ENCODE measurements at regions not wholly inside any gene's neighbourhood (a gene's known extent, or its start where the extent isn't known, plus 50 kb on each side); places are given as distances from the start of the nearest gene placed in this dataset.
A peak's percentile ranks its signal among the peaks of the same experiment; 100 is the strongest.
"Not testable (repeated sequence)": the region's sequence is repeated elsewhere in the genome, so short reads cannot be mapped to it uniquely, and the experiment has no call there.

DNA sequence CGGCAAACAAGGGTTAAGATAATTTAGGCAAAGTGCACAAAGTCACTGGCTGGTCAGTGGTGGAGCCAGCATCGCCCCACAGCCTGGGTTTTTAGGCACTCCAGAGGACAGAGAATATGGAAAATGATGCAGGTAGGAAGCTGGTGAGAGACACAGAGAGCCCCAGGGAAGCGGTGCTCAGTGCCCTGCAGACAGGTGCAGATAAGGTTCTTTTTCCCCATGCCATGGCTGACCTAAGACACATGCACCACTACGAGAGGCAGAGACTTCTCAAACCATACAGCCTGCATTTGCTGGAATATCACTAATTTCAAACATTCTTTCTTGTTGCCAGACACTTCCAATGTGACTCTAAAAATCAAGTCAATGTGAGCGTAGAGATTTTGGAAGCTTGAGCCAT lies 205.7 kb upstream of the APCDD1 start:
- H3K9me3 Mint-ChIP-seq = no peaks in the 10 kb centered on the region
- H3K27me3 Mint-ChIP-seq (ENCODE audit: low read depth) = peaks cover 11% of the 10 kb centered on the region
- TF ChIP-seq, protein P1, sequence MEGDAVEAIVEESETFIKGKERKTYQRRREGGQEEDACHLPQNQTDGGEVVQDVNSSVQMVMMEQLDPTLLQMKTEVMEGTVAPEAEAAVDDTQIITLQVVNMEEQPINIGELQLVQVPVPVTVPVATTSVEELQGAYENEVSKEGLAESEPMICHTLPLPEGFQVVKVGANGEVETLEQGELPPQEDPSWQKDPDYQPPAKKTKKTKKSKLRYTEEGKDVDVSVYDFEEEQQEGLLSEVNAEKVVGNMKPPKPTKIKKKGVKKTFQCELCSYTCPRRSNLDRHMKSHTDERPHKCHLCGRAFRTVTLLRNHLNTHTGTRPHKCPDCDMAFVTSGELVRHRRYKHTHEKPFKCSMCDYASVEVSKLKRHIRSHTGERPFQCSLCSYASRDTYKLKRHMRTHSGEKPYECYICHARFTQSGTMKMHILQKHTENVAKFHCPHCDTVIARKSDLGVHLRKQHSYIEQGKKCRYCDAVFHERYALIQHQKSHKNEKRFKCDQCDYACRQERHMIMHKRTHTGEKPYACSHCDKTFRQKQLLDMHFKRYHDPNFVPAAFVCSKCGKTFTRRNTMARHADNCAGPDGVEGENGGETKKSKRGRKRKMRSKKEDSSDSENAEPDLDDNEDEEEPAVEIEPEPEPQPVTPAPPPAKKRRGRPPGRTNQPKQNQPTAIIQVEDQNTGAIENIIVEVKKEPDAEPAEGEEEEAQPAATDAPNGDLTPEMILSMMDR (IDR thresholded peaks at IDR 0.05; ENCODE audit: unreplicated experiment in 3 of 3) = no peak
- no peaks in the 10 kb centered on the region for H3K36me3 Mint-ChIP-seq (ENCODE audit: low read depth)
- no peak overlapping the region for H3K27ac Mint-ChIP-seq
- H3K4me1 Mint-ChIP-seq = peaks cover 36% of the 10 kb centered on the region
- no peak overlapping the region for H3K4me3 Mint-ChIP-seq

DNA sequence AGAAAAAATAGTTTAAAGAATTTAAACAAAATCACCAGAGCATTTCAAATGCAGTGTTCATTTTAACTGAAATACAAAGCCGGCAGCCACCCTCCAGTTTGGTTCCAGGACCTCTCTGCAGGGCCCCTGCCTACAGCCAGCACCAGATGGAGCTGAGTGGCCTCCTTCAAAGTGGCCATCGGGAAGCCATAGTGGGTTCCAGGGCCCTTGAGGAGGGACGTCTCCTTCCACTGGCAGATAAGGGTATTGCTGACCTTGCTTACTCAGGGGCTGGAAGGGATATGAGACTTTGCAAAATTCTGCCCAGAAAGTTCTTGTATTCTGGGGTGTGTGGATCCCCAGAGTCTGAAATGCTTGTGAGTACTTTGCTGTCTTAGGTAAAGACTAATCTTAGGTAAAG lies 205.2 kb upstream of the APCDD1 start:
- Mint-ChIP-seq H3K27me3 (ENCODE audit: low read depth) (peaks cover 12% of the 10 kb centered on the region), H3K27ac (no peak overlapping the region), H3K4me1 (peaks cover 32% of the 10 kb centered on the region), H3K4me3 (no peak overlapping the region), H3K36me3 (ENCODE audit: low read depth) (no peaks in the 10 kb centered on the region), H3K9me3 (no peaks in the 10 kb centered on the region)
- TF ChIP-seq, protein P1 (IDR thresholded peaks at IDR 0.05; ENCODE audit: unreplicated experiment in 3 of 3) = peak in 1 of 3 experiments; percentile 11

DNA sequence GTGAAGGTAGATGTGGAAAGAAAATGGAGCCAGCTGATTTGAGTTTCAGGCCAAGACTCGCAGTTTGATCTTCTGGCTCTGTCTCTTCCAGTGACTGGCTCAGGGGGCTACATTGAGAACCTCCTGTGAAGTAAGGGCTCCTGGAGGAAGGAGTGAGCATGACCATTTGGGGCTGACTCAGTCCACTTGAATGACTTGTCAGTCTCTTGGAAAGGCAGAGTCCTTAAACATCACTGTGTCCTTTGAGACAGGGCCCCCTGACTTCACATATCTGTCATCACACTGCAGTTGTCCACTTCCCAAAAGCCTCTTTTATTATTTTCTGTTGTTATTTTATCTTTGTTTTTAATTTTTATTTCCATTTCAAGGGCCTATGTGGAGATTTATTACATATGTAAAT lies 204.6 kb upstream of the APCDD1 start:
- Mint-ChIP-seq H3K9me3 (no peaks in the 10 kb centered on the region), H3K27ac (no peak overlapping the region), H3K36me3 (ENCODE audit: low read depth) (no peaks in the 10 kb centered on the region), H3K4me3 (no peak overlapping the region), H3K4me1 (peaks cover 30% of the 10 kb centered on the region), H3K27me3 (ENCODE audit: low read depth) (peaks cover 12% of the 10 kb centered on the region)
- TF ChIP-seq, protein P1 (IDR thresholded peaks at IDR 0.05; ENCODE audit: unreplicated experiment in 3 of 3) = no peak

DNA sequence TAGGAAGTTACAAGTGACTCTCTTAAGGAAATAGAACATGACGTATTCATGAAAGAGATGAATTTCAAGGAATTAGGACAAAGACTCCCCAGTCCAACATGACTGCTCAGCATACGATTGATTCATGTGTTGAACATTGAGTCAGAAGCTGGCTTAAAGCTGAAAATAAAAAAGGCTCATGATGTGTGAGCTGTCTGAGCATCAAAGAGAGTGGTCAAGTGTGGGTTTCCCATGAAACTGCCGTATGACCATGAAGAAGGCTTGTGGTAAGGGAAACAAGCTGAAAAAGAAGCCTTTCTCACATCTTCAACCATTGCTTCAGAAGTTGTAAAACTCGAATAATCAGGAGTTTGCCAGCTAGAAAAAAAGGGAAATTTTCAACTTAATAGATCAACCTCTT lies 201.9 kb upstream of the APCDD1 start:
- H3K4me3 Mint-ChIP-seq = no peak overlapping the region
- H3K36me3 Mint-ChIP-seq (ENCODE audit: low read depth) = peaks cover 5% of the 10 kb centered on the region
- TF ChIP-seq, protein P1 (IDR thresholded peaks at IDR 0.05; ENCODE audit: unreplicated experiment in 3 of 3) = no peak
- peaks cover 16% of the 10 kb centered on the region for H3K27me3 Mint-ChIP-seq (ENCODE audit: low read depth)
- peaks cover 10% of the 10 kb centered on the region for H3K9me3 Mint-ChIP-seq
- no peak overlapping the region for H3K27ac Mint-ChIP-seq
- H3K4me1 Mint-ChIP-seq = peaks cover 12% of the 10 kb centered on the region

DNA sequence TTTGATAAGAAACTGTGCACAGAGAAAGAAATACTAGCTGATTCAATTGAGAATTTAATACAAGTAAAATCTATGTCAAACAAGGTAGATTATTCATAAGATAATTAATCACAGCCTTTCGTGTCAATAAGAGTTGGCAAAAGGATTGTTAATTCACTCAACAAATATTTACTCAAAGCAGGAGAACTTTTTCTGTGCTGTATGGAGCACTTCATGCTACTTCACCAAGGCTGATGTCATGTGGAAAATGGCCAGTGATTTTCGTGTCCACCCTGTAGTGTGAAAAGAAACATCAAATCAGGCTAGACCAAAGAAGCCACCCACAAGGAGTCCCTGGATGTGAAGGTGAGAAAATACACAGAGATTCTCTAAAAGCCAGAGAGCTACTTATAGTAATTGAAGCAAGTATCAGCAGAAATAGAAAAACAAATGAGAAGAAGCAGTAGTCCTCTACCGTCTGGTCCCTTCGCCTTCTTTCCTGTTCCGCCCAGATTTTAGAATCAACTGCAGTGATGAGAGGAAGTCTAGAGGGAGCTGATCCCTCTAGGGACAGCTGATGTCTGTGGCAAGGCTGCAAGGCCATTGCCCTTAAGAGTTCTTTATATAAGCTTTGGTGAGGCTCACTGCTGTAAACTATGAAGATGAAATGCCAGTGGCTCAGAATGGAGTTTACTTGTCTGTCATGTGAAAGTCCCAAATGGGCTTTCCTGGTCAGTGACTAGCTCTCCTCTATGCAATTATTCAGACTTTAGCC lies 201.3 kb upstream of the APCDD1 start:
- Mint-ChIP-seq H3K4me3 (no peak overlapping the region), H3K9me3 (peaks cover 11% of the 10 kb centered on the region), H3K27ac (no peak overlapping the region), H3K4me1 (peaks cover 6% of the 10 kb centered on the region), H3K27me3 (ENCODE audit: low read depth) (peaks cover 16% of the 10 kb centered on the region), H3K36me3 (ENCODE audit: low read depth) (peaks cover 5% of the 10 kb centered on the region)
- TF ChIP-seq, protein P1 (IDR thresholded peaks at IDR 0.05; ENCODE audit: unreplicated experiment in 3 of 3) = no peak

DNA sequence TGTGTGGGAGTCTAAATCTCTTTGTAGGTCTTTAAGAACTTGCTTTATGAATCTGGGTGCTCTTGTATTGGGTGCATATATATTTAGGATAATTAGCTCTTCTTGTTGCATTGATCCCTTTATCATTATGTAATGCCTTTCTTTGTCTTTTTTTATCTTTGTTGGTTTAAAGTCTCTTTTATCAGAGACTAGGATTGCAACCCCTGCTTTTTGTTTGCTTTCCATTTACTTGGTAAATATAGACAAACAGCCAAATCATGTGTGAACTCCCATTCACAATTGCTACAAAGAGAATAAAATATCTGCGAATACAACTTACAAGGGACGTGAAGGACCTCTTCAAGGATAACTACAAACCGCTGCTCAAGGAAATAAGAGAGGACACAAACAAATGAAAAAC lies 198.2 kb upstream of the APCDD1 start:
- H3K27me3 Mint-ChIP-seq (ENCODE audit: low read depth) = peaks cover 16% of the 10 kb centered on the region
- peaks cover 11% of the 10 kb centered on the region for H3K4me1 Mint-ChIP-seq
- H3K36me3 Mint-ChIP-seq (ENCODE audit: low read depth) = not testable (repeated sequence)

More for the DNA sequence above, 198.2 kb upstream of the APCDD1 start:
- H3K4me3 Mint-ChIP-seq, H3K27ac Mint-ChIP-seq: not testable (repeated sequence)
- peaks cover 20% of the 10 kb centered on the region for H3K9me3 Mint-ChIP-seq

Data from nephron (organoid).